Naive thymus-derived CD4-positive, alpha-beta T cell (primary cell): ENCODE measurements at regions not wholly inside any gene's neighbourhood (a gene's known extent, or its start where the extent isn't known, plus 50 kb on each side); places are given as distances from the start of the nearest gene placed in this dataset.

ENCODE experiments used
- ATAC-seq: fragments of 150-1000 bp; cut with Tn5 transposase; 2 replicates; pipeline ENCODE4 v1.10.0; 2021; ENCODE audit warnings: mild to moderate bottlenecking, moderate library complexity
- CTCF ChIA-PET: fragments of 350-600 bp; sonication (Branson Sonifier 250); formaldehyde crosslinking; loops from one replicate; lab custom pipeline; 2021; ENCODE audit warnings: antibody characterized with exemption; lab: Charles Lee
- POLR2A ChIA-PET: fragments of 350-600 bp; sonication (Branson Sonifier 250); formaldehyde crosslinking; loops from one replicate; lab custom pipeline; 2021; ENCODE audit warnings: antibody characterized with exemption, inconsistent platforms; lab: Charles Lee
- DNase-seq, 9 donors: peaks; one replicate each; pipeline versions ENCODE4 v3.0.0 to v3.0.0-alpha.2; 2020 to 2022; ENCODE audit warnings: mixed read lengths in 1 of 9
- H3K27ac ChIP-seq: one replicate; pipeline ENCODE4 v1.7.0; 2013; ENCODE audit warnings: mild to moderate bottlenecking, low read depth, low read length, moderate library complexity
- H3K27me3 ChIP-seq, 2 donors: one replicate each; pipeline ENCODE4 v1.7.0; 2013; ENCODE audit warnings: low read length in 2 of 2, mild to moderate bottlenecking in 2 of 2, moderate library complexity in 2 of 2; ENCODE audit not compliant: control insufficient read depth in 2 of 2, insufficient read depth in 2 of 2
- H3K36me3 ChIP-seq, 3 experiments: 1 replicate in 2 of 3; 2 replicates in 1 of 3; pipeline ENCODE4 v1.7.0; 2013; ENCODE audit warnings: low read length in 3 of 3, mild to moderate bottlenecking in 3 of 3, moderate library complexity in 1 of 3; ENCODE audit not compliant: insufficient read depth in 3 of 3, control insufficient read depth in 2 of 3
- H3K4me1 ChIP-seq, 2 donors: one replicate each; pipeline ENCODE4 v1.7.0; 2013; ENCODE audit warnings: low read length in 2 of 2, mild to moderate bottlenecking in 2 of 2, moderate library complexity in 1 of 2; ENCODE audit not compliant: control insufficient read depth in 2 of 2, insufficient read depth in 2 of 2
- H3K4me3 ChIP-seq: 2 replicates; pipeline ENCODE4 v1.7.0; 2013; ENCODE audit warnings: mild to moderate bottlenecking, low read length
- H3K9me3 ChIP-seq, 3 experiments: 1 replicate in 2 of 3; 2 replicates in 1 of 3; pipeline ENCODE4 v1.7.0; 2013; ENCODE audit warnings: low read length in 3 of 3; ENCODE audit not compliant: control insufficient read depth in 2 of 3
- H3K27ac Mint-ChIP-seq, 9 donors: one replicate each; pipeline ENCODE4 v1.8.0; 2020 to 2022; ENCODE audit warnings: mixed read lengths in 9 of 9, mild to moderate bottlenecking in 8 of 9, moderate library complexity in 5 of 9, inconsistent platforms in 2 of 9
- H3K27me3 Mint-ChIP-seq, 5 donors: one replicate each; pipeline ENCODE4 v1.8.0; 2021 to 2022; ENCODE audit warnings: mixed read lengths in 5 of 5, mild to moderate bottlenecking in 1 of 5
- H3K36me3 Mint-ChIP-seq, 5 donors: one replicate each; pipeline ENCODE4 v1.8.0; 2020 to 2022; ENCODE audit warnings: mixed read lengths in 5 of 5, mild to moderate bottlenecking in 3 of 5, inconsistent platforms in 1 of 5
- H3K4me1 Mint-ChIP-seq, 7 donors: one replicate each; pipeline ENCODE4 v1.8.0; 2020 to 2022; ENCODE audit warnings: mixed read lengths in 7 of 7, mild to moderate bottlenecking in 3 of 7, inconsistent platforms in 1 of 7
- H3K4me3 Mint-ChIP-seq, 10 donors: one replicate each; pipeline ENCODE4 v1.8.0; 2020 to 2022; ENCODE audit warnings: mild to moderate bottlenecking in 10 of 10, mixed read lengths in 10 of 10, moderate library complexity in 6 of 10, inconsistent platforms in 2 of 10
- H3K9me3 Mint-ChIP-seq, 11 donors: one replicate each; pipeline ENCODE4 v1.8.0; 2020 to 2022; ENCODE audit warnings: mixed read lengths in 11 of 11, mild to moderate bottlenecking in 4 of 11, inconsistent platforms in 1 of 11, moderate library complexity in 1 of 11
- intact Hi-C, 2 donors: fragments of 100-400 bp; cut with micrococcal nuclease; formaldehyde crosslinking; loops; one replicate each; pipeline ENCODE4 v1.15.1; 2023

DNA sequence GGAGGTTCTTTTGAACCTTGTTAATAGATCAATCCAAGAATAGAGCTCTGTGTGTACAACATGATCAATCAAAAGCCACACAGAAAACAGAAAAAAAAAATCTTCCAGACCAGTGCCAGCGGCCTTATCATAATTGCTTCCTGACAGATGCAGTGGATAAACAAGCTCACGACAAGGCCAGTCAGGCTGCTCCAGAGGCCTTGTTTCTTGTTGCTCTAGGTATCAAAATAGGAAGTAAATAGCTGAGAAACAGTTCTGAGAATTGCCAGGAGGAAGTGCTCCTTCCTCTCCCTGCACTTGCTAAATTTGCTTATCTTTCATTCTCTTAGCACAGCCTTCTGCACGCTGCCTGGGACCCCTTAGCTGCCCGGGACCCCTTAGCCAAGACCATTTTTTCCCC, 199.0 kb upstream of the TARS1 start:
- POLR2A ChIA-PET, result no interaction called here
- H3K9me3 ChIP-seq, result no peaks in the 10 kb centered on the region
- no peaks in the 10 kb centered on the region for H3K4me1 ChIP-seq
- DNase-seq (no peak), ATAC-seq (peak; percentile 54)
- Mint-ChIP-seq H3K4me1 (peaks cover 0 to 37% (median 0%) of the 10 kb centered on the region in 7 donors), H3K9me3 (peaks cover 0 to 2% (median 0%) of the 10 kb centered on the region in 11 donors), H3K27me3 (peaks cover 0 to 12% (median 4%) of the 10 kb centered on the region in 5 donors), H3K4me3 (peak overlapping the region in 1 of 10 donors; percentile 49), H3K27ac (peak overlapping the region in 1 of 9 donors; percentile 84), H3K36me3 (no peaks in the 10 kb centered on the region)
- H3K36me3 ChIP-seq, result no peaks in the 10 kb centered on the region
- intact Hi-C loops, result no loop called here
- CTCF ChIA-PET, result no interaction called here
- H3K27me3 ChIP-seq, result no peaks in the 10 kb centered on the region
- no peak overlapping the region for H3K27ac ChIP-seq
- no peak overlapping the region for H3K4me3 ChIP-seq

DNA sequence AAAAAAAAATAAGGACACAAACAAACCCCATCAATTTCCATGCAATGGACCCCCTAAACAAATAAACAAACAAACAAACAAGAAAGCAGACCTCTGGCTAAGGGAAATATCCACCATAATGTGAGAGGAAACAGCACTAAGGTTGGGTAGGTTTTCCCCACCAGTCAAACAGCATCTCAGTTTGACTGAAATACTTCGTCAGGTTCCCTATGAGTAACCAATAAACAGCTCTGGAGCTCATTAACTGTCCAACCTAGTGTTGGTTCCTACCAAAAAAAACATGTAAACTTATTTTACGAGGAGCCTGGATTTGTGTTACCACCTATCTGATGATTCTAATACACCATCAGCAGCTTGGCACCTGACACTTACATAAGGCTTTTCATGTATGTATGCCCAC, 198.5 kb upstream of the TARS1 start:
- Mint-ChIP-seq H3K9me3 (peaks cover 0 to 2% (median 0%) of the 10 kb centered on the region in 11 donors), H3K4me3 (peak overlapping the region in 2 of 10 donors; percentile 7 to 49), H3K27me3 (peaks cover 0 to 12% (median 2%) of the 10 kb centered on the region in 5 donors), H3K36me3 (no peaks in the 10 kb centered on the region), H3K27ac (peak overlapping the region in 1 of 9 donors; percentile 84), H3K4me1 (peaks cover 0 to 32% (median 0%) of the 10 kb centered on the region in 7 donors)
- ATAC-seq (no peak), DNase-seq (no peak)
- Histone ChIP-seq H3K4me3 (no peak overlapping the region), H3K36me3 (no peaks in the 10 kb centered on the region), H3K9me3 (no peaks in the 10 kb centered on the region), H3K27ac (no peak overlapping the region), H3K27me3 (no peaks in the 10 kb centered on the region), H3K4me1 (no peaks in the 10 kb centered on the region)
- ChIA-PET POLR2A (no interaction called here), CTCF (no interaction called here)
- intact Hi-C loops, result no loop called here

DNA sequence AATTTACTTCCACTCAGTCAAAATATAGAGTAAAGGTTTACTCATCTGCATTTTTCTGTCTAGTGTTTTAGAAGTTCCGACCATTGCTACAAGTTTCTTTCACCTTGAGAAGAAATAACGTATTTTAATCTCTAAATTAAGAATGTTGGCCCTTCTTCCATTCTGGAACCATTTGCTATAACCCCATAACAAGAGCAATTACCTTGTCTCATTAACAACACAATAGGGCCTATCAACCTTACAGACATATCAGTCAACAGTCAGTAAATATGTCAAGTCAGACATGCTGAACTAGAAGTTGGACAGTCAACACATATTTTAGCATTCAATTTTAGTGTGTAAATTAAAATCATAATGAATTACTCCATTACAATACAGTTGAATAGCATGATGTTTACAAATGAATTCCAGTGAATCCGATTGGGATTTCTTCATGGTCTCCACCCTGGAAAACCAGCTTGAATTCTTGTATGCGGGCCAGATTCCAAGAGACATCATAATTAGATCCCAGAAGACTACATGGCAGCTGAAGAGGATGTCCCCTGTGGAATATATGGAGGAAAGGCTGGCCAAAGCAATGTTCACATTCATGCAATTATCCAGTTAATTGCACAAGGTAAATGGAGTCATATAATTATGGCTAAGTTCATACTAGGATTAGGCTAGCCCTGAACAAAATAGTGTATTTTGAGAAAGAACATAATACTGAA, 196.2 kb upstream of the TARS1 start:
- intact Hi-C loops, result no loop called here
- POLR2A ChIA-PET, result no interaction called here
- H3K9me3 Mint-ChIP-seq, result peaks cover 0 to 2% (median 0%) of the 10 kb centered on the region in 11 donors

DNA sequence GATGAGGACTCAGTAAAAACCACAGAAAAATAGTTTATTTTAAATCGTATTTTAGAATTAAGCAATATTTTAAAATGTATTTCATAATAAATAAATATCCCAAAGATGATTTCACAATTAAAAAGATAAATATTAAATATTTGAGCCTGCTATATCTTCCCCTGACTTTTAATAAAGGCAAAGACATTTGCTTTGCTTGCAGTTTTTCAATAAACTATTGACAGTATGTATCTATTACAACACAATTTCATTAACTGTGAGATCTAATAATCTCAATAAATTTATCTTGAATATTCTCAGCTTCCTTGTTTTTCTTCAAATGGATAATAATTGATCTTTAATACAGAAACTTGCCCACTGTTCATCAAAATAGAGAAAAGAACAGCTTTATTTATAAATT, 186.2 kb upstream of the TARS1 start:
- Mint-ChIP-seq H3K27ac (no peak overlapping the region), H3K4me3 (no peak overlapping the region), H3K36me3 (no peaks in the 10 kb centered on the region), H3K4me1 (no peaks in the 10 kb centered on the region), H3K27me3 (peaks cover 0 to 6% (median 0%) of the 10 kb centered on the region in 5 donors), H3K9me3 (peaks cover 0 to 8% (median 0%) of the 10 kb centered on the region in 11 donors)
- ChIA-PET CTCF (no interaction called here), POLR2A (no interaction called here)
- ATAC-seq (no peak), DNase-seq (no peak)
- Histone ChIP-seq H3K27ac (no peak overlapping the region), H3K4me1 (no peaks in the 10 kb centered on the region), H3K36me3 (no peaks in the 10 kb centered on the region), H3K9me3 (no peaks in the 10 kb centered on the region), H3K27me3 (no peaks in the 10 kb centered on the region), H3K4me3 (no peak overlapping the region)
- intact Hi-C loops, result no loop called here

More for the DNA sequence above, 196.2 kb upstream of the TARS1 start:
- H3K27me3 ChIP-seq, result no peaks in the 10 kb centered on the region
- H3K27ac Mint-ChIP-seq, result no peak overlapping the region
- H3K27ac ChIP-seq, result no peak overlapping the region
- H3K36me3 ChIP-seq, result no peaks in the 10 kb centered on the region
- H3K9me3 ChIP-seq, result no peaks in the 10 kb centered on the region
- ATAC-seq, result no peak
- H3K4me1 Mint-ChIP-seq, result peaks cover 0 to 20% (median 0%) of the 10 kb centered on the region in 7 donors
- no peak for DNase-seq
- no peak overlapping the region for H3K4me3 ChIP-seq
- CTCF ChIA-PET, result no interaction called here
- no peak overlapping the region for H3K4me3 Mint-ChIP-seq
- no peaks in the 10 kb centered on the region for H3K4me1 ChIP-seq
- H3K27me3 Mint-ChIP-seq, result peaks cover 0 to 12% (median 0%) of the 10 kb centered on the region in 5 donors
- no peaks in the 10 kb centered on the region for H3K36me3 Mint-ChIP-seq

DNA sequence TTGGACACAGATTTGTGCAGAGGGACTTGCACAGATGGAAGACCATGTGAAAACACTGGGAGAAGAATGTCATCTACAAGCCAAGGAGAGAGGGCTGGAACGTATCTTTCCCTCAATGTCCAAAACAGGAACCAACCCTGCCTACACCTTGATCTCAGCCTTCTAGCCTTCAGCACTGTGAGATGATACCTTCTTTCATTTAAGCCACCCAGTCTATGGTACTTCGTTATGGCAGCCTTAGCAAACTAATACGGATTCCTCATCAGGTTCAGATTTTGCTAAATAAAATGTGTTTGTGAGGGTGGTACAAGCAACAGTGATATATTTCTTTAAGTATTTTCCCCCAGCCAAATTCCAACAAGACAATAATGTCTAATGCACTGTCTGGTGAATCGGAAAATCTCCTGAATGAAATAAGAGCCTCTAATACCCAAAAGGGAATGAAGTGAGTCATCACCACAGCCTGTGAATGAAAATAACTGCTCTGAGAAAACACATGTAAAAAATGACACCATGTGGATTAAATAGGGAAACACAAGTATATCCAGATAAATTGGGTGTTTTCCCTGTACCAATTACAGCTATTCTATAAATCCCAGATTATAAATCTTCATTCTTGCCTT, 182.8 kb upstream of the TARS1 start:
- no peaks in the 10 kb centered on the region for H3K4me1 Mint-ChIP-seq
- CTCF ChIA-PET, result no interaction called here

DNA sequence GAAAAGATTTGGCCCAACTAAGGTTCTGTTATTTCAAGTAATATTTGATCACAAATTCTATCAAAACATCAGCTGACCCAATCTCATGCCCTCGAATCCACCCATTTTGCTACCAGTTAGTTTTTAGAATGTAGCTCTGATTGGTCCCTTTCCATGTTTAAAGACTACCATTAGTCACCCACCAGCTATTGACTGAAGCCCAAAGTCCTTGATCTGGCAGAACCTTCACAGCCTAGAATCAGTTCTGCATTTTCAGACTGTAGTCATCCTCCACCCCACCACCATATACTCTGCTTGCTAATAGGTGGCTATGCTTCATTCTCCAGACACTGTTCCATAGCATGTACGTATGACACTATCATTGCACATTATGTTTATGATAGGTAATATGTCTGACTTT, 182.2 kb upstream of the TARS1 start:
- POLR2A ChIA-PET, result interaction anchor here (1.0 kb wide), 1 partner anchor 13 kb away, joined by 3 read pairs; no protein-coding TSS in a partner anchor
- Mint-ChIP-seq H3K27me3 (peaks cover 0 to 6% (median 0%) of the 10 kb centered on the region in 5 donors), H3K4me1 (no peaks in the 10 kb centered on the region), H3K27ac (no peak overlapping the region), H3K4me3 (no peak overlapping the region), H3K9me3 (peaks cover 1 to 21% (median 5%) of the 10 kb centered on the region in 11 donors), H3K36me3 (peaks cover 0 to under 1% (median 0%) of the 10 kb centered on the region in 5 donors)
- Histone ChIP-seq H3K27ac (no peak overlapping the region), H3K4me3 (no peak overlapping the region), H3K4me1 (no peaks in the 10 kb centered on the region), H3K27me3 (no peaks in the 10 kb centered on the region), H3K9me3 (no peaks in the 10 kb centered on the region), H3K36me3 (no peaks in the 10 kb centered on the region)
- no peak for DNase-seq
- no peak for ATAC-seq
- intact Hi-C loops, result no loop called here
- CTCF ChIA-PET, result no interaction called here

More for the DNA sequence above, 182.8 kb upstream of the TARS1 start:
- Mint-ChIP-seq H3K27me3 (peaks cover 0 to 6% (median 0%) of the 10 kb centered on the region in 5 donors), H3K27ac (no peak overlapping the region), H3K9me3 (peaks cover 0 to 18% (median 5%) of the 10 kb centered on the region in 11 donors), H3K4me3 (no peak overlapping the region), H3K36me3 (no peaks in the 10 kb centered on the region)
- Histone ChIP-seq H3K36me3 (no peaks in the 10 kb centered on the region), H3K4me1 (no peaks in the 10 kb centered on the region), H3K27me3 (no peaks in the 10 kb centered on the region), H3K9me3 (no peaks in the 10 kb centered on the region), H3K4me3 (no peak overlapping the region), H3K27ac (no peak overlapping the region)
- POLR2A ChIA-PET, result no interaction called here
- DNase-seq (no peak), ATAC-seq (no peak)
- intact Hi-C loops, result no loop called here
